Fibroblast of villous mesenchyme (primary cell): ENCODE measurements at regions not wholly inside any gene's neighbourhood (a gene's known extent, or its start where the extent isn't known, plus 50 kb on each side); places are given as distances from the start of the nearest gene placed in this dataset.

Experiments
- DNase-seq: peaks from one replicate; pipeline ENCODE4 v3.0.0-alpha.2; 2010; ENCODE audit warnings: low read depth
- H3K4me3 ChIP-seq: 2 replicates; pipeline ENCODE4 v1.5.1; 2011; ENCODE audit warnings: low read depth, mild to moderate bottlenecking, low read length
- CTCF ChIP-seq: IDR thresholded peaks from 2 replicates; pipeline ENCODE4 v1.5.1; 2012; ENCODE audit warnings: low read depth, mild to moderate bottlenecking, low read length; ENCODE audit not compliant: insufficient read depth

- no peak overlapping the region for H3K4me3 ChIP-seq
- TF ChIP-seq CTCF = no peak
- peak; percentile 41 for DNase-seq
These were observed 136.8 kb upstream of the OTOS start for GRCh38 chr2:240277073-240277806.

- TF ChIP-seq CTCF = no peak
- no peak for DNase-seq
- no peak overlapping the region for H3K4me3 ChIP-seq
These were observed 137.5 kb upstream of the OTOS start for GRCh38 chr2:240277807-240278522.

GRCh38 chr2:240278661-240279060 is 138.2 kb upstream of the OTOS start:
- no peak for TF ChIP-seq CTCF
- no peak overlapping the region for H3K4me3 ChIP-seq
- peak; percentile 13 for DNase-seq

- peak; percentile 30 for DNase-seq
- H3K4me3 ChIP-seq = no peak overlapping the region
- TF ChIP-seq CTCF = no peak
These were observed 140.2 kb upstream of the OTOS start for GRCh38 chr2:240280621-240281020.

GRCh38 chr2:240284503-240285259 is 144.2 kb upstream of the OTOS start:
- DNase-seq = no peak
- no peak for TF ChIP-seq CTCF

GRCh38 chr2:240285725-240286124 is 145.3 kb upstream of the OTOS start:
- no peak for TF ChIP-seq CTCF
- no peak overlapping the region for H3K4me3 ChIP-seq
- no peak for DNase-seq

More at GRCh38 chr2:240284503-240285259, 144.2 kb upstream of the OTOS start:
- no peak overlapping the region for H3K4me3 ChIP-seq
